ENCODE measurements at regions not wholly inside any gene's neighbourhood (a gene's known extent, or its start where the extent isn't known, plus 50 kb on each side); places are given as distances from the start of the nearest gene placed in this dataset.

- H3K27me3 ChIP-seq (ENCODE audit: control insufficient read depth in 1 of 2, insufficient read depth in 2 of 2, low read length in 2 of 2) = no peaks in the 10 kb centered on the region
- no peak overlapping the region for H3K4me3 ChIP-seq (ENCODE audit: low read depth in 1 of 2, low read length in 2 of 2)
- H3K9ac ChIP-seq (ENCODE audit: low read length) = no peak overlapping the region
- no peaks in the 10 kb centered on the region for H3K9me3 ChIP-seq (ENCODE audit: low read length)
- no peak overlapping the region for H3K27ac ChIP-seq (ENCODE audit: low read depth, low read length)
- no peaks in the 10 kb centered on the region for H3K36me3 ChIP-seq (ENCODE audit: insufficient read depth, low read length)
- no peaks in the 10 kb centered on the region for H3K4me1 ChIP-seq (ENCODE audit: insufficient read depth, low read length)
Measured at GRCh38 chr11:70698871-70699270, 300.5 kb downstream of the CTTN start.

GRCh38 chr11:70699294-70700221, 301.2 kb downstream of the CTTN start:
- Histone ChIP-seq H3K9me3 (ENCODE audit: low read length) (no peaks in the 10 kb centered on the region), H3K36me3 (ENCODE audit: insufficient read depth, low read length) (no peaks in the 10 kb centered on the region), H3K4me3 (ENCODE audit: low read depth in 1 of 2, low read length in 2 of 2) (no peak overlapping the region), H3K27ac (ENCODE audit: low read depth, low read length) (no peak overlapping the region), H3K9ac (ENCODE audit: low read length) (no peak overlapping the region), H3K4me1 (ENCODE audit: insufficient read depth, low read length) (no peaks in the 10 kb centered on the region), H3K27me3 (ENCODE audit: control insufficient read depth in 1 of 2, insufficient read depth in 2 of 2, low read length in 2 of 2) (no peaks in the 10 kb centered on the region)

GRCh38 chr11:70700453-70700852, 302.1 kb downstream of the CTTN start:
- H3K27me3 ChIP-seq (ENCODE audit: control insufficient read depth in 1 of 2, insufficient read depth in 2 of 2, low read length in 2 of 2) = no peaks in the 10 kb centered on the region
- no peaks in the 10 kb centered on the region for H3K4me1 ChIP-seq (ENCODE audit: insufficient read depth, low read length)
- H3K4me3 ChIP-seq (ENCODE audit: low read depth in 1 of 2, low read length in 2 of 2) = no peak overlapping the region
- H3K9ac ChIP-seq (ENCODE audit: low read length) = no peak overlapping the region
- no peaks in the 10 kb centered on the region for H3K9me3 ChIP-seq (ENCODE audit: low read length)
- no peak overlapping the region for H3K27ac ChIP-seq (ENCODE audit: low read depth, low read length)
- H3K36me3 ChIP-seq (ENCODE audit: insufficient read depth, low read length) = no peaks in the 10 kb centered on the region

- no peaks in the 10 kb centered on the region for H3K9me3 ChIP-seq (ENCODE audit: low read length)
- no peak overlapping the region for H3K9ac ChIP-seq (ENCODE audit: low read length)
- no peaks in the 10 kb centered on the region for H3K27me3 ChIP-seq (ENCODE audit: control insufficient read depth in 1 of 2, insufficient read depth in 2 of 2, low read length in 2 of 2)
- no peak overlapping the region for H3K4me3 ChIP-seq (ENCODE audit: low read depth in 1 of 2, low read length in 2 of 2)
- H3K27ac ChIP-seq (ENCODE audit: low read depth, low read length) = no peak overlapping the region
- no peaks in the 10 kb centered on the region for H3K36me3 ChIP-seq (ENCODE audit: insufficient read depth, low read length)
- H3K4me1 ChIP-seq (ENCODE audit: insufficient read depth, low read length) = no peaks in the 10 kb centered on the region
Measured at GRCh38 chr11:70700871-70701270, 302.5 kb downstream of the CTTN start.

GRCh38 chr11:70702040-70702648, 303.8 kb downstream of the CTTN start:
- H3K27ac ChIP-seq (ENCODE audit: low read depth, low read length) = no peak overlapping the region
- no peaks in the 10 kb centered on the region for H3K9me3 ChIP-seq (ENCODE audit: low read length)
- H3K36me3 ChIP-seq (ENCODE audit: insufficient read depth, low read length) = no peaks in the 10 kb centered on the region
- no peak overlapping the region for H3K4me3 ChIP-seq (ENCODE audit: low read depth in 1 of 2, low read length in 2 of 2)
- no peaks in the 10 kb centered on the region for H3K27me3 ChIP-seq (ENCODE audit: control insufficient read depth in 1 of 2, insufficient read depth in 2 of 2, low read length in 2 of 2)
- no peak overlapping the region for H3K9ac ChIP-seq (ENCODE audit: low read length)
- H3K4me1 ChIP-seq (ENCODE audit: insufficient read depth, low read length) = no peaks in the 10 kb centered on the region

GRCh38 chr11:70703141-70704064, 305.1 kb downstream of the CTTN start:
- Histone ChIP-seq H3K9me3 (ENCODE audit: low read length) (no peaks in the 10 kb centered on the region), H3K4me3 (ENCODE audit: low read depth in 1 of 2, low read length in 2 of 2) (no peak overlapping the region), H3K27me3 (ENCODE audit: control insufficient read depth in 1 of 2, insufficient read depth in 2 of 2, low read length in 2 of 2) (no peaks in the 10 kb centered on the region), H3K9ac (ENCODE audit: low read length) (no peak overlapping the region), H3K27ac (ENCODE audit: low read depth, low read length) (no peak overlapping the region), H3K36me3 (ENCODE audit: insufficient read depth, low read length) (no peaks in the 10 kb centered on the region), H3K4me1 (ENCODE audit: insufficient read depth, low read length) (no peaks in the 10 kb centered on the region)

GRCh38 chr11:70705097-70705496, 306.8 kb downstream of the CTTN start:
- Histone ChIP-seq H3K27ac (ENCODE audit: low read depth, low read length) (no peak overlapping the region), H3K9me3 (ENCODE audit: low read length) (no peaks in the 10 kb centered on the region), H3K9ac (ENCODE audit: low read length) (no peak overlapping the region), H3K36me3 (ENCODE audit: insufficient read depth, low read length) (no peaks in the 10 kb centered on the region), H3K27me3 (ENCODE audit: control insufficient read depth in 1 of 2, insufficient read depth in 2 of 2, low read length in 2 of 2) (no peaks in the 10 kb centered on the region), H3K4me3 (ENCODE audit: low read depth in 1 of 2, low read length in 2 of 2) (no peak overlapping the region), H3K4me1 (ENCODE audit: insufficient read depth, low read length) (no peaks in the 10 kb centered on the region)

GRCh38 chr11:70705930-70706329, 307.6 kb downstream of the CTTN start:
- Histone ChIP-seq H3K27ac (ENCODE audit: low read depth, low read length) (no peak overlapping the region), H3K27me3 (ENCODE audit: control insufficient read depth in 1 of 2, insufficient read depth in 2 of 2, low read length in 2 of 2) (no peaks in the 10 kb centered on the region), H3K9ac (ENCODE audit: low read length) (no peak overlapping the region), H3K36me3 (ENCODE audit: insufficient read depth, low read length) (no peaks in the 10 kb centered on the region), H3K4me1 (ENCODE audit: insufficient read depth, low read length) (no peaks in the 10 kb centered on the region), H3K9me3 (ENCODE audit: low read length) (no peaks in the 10 kb centered on the region), H3K4me3 (ENCODE audit: low read depth in 1 of 2, low read length in 2 of 2) (no peak overlapping the region)

- no peak overlapping the region for H3K9ac ChIP-seq (ENCODE audit: low read length)
- H3K36me3 ChIP-seq (ENCODE audit: insufficient read depth, low read length) = no peaks in the 10 kb centered on the region
- no peak overlapping the region for H3K27ac ChIP-seq (ENCODE audit: low read depth, low read length)
- H3K27me3 ChIP-seq (ENCODE audit: control insufficient read depth in 1 of 2, insufficient read depth in 2 of 2, low read length in 2 of 2) = no peaks in the 10 kb centered on the region
- no peaks in the 10 kb centered on the region for H3K9me3 ChIP-seq (ENCODE audit: low read length)
- H3K4me1 ChIP-seq (ENCODE audit: insufficient read depth, low read length) = no peaks in the 10 kb centered on the region
- no peak overlapping the region for H3K4me3 ChIP-seq (ENCODE audit: low read depth in 1 of 2, low read length in 2 of 2)
Measured at GRCh38 chr11:70707821-70708220, 309.5 kb downstream of the CTTN start.

- Histone ChIP-seq H3K4me1 (ENCODE audit: insufficient read depth, low read length) (no peaks in the 10 kb centered on the region), H3K9ac (ENCODE audit: low read length) (no peak overlapping the region), H3K27ac (ENCODE audit: low read depth, low read length) (no peak overlapping the region), H3K27me3 (ENCODE audit: control insufficient read depth in 1 of 2, insufficient read depth in 2 of 2, low read length in 2 of 2) (no peaks in the 10 kb centered on the region), H3K4me3 (ENCODE audit: low read depth in 1 of 2, low read length in 2 of 2) (no peak overlapping the region), H3K36me3 (ENCODE audit: insufficient read depth, low read length) (no peaks in the 10 kb centered on the region), H3K9me3 (ENCODE audit: low read length) (no peaks in the 10 kb centered on the region)
Measured at GRCh38 chr11:70709596-70709995, 311.3 kb downstream of the CTTN start.

GRCh38 chr11:70710192-70710591, 311.9 kb downstream of the CTTN start:
- no peak overlapping the region for H3K9ac ChIP-seq (ENCODE audit: low read length)
- H3K27me3 ChIP-seq (ENCODE audit: control insufficient read depth in 1 of 2, insufficient read depth in 2 of 2, low read length in 2 of 2) = no peaks in the 10 kb centered on the region
- H3K4me3 ChIP-seq (ENCODE audit: low read depth in 1 of 2, low read length in 2 of 2) = no peak overlapping the region
- no peaks in the 10 kb centered on the region for H3K4me1 ChIP-seq (ENCODE audit: insufficient read depth, low read length)
- H3K36me3 ChIP-seq (ENCODE audit: insufficient read depth, low read length) = no peaks in the 10 kb centered on the region
- no peaks in the 10 kb centered on the region for H3K9me3 ChIP-seq (ENCODE audit: low read length)
- H3K27ac ChIP-seq (ENCODE audit: low read depth, low read length) = no peak overlapping the region

Measured in muscle layer of colon (tissue), 2 donors.